ENCODE measurements at regions not wholly inside any gene's neighbourhood (a gene's known extent, or its start where the extent isn't known, plus 50 kb on each side); places are given as distances from the start of the nearest gene placed in this dataset.
A peak's percentile ranks its signal among the peaks of the same experiment; 100 is the strongest.

- peak; percentile 92 for DNase-seq (ENCODE audit: low read depth)
These were observed 218.2 kb downstream of the SH3BP4 start for GRCh38 chr2:235170016-235170415.

DNA sequence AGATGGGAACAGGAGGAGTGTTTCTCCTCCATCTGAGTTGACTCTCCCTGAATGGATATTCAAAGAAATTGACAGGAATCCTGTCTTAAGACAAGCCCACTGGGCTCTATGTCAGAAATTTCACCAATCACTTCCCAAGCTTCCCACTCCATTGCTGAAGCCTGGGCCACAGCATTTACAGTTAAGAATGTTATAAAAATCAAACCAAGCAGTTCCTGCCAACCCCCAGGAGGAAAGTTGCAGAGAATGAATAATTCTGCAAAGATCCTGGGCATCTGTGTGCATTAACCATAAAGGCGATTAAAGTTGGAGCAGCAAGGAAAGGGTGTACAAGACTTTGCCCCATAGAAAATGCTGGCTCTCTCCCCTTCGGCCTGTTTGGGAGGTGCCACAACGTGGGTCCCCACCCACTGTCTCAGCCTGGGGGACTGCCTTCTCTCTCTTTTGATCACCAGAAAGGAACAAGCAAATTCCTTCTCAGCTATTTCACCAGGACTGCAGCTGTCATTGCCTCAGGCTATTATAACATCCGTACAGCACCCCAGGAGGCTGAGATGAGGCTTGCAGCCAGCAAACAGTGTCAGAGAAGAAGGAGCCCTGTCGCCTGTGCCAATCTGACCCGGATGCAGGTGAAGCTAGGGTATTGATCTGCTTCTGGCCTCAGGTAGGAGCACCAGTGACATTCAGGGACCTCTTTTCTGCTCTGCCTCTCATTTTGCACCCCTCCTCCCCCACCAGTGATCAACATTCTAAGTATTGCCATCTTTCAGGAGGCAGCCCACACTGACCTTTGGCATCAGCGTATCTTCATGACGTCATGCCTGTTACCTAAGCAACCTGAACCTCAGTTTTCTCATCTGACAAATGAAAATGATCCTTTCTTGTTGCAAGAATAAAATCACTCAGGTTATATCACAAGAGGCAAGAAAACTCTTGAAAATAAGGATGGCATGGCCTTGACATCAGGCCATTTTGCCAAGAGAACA, 219.0 kb downstream of the SH3BP4 start:
- peak; percentile 98 for DNase-seq (ENCODE audit: low read depth)

- DNase-seq (ENCODE audit: low read depth) = peak; percentile 93
These were observed 219.8 kb downstream of the SH3BP4 start for GRCh38 chr2:235171550-235172031.

DNA sequence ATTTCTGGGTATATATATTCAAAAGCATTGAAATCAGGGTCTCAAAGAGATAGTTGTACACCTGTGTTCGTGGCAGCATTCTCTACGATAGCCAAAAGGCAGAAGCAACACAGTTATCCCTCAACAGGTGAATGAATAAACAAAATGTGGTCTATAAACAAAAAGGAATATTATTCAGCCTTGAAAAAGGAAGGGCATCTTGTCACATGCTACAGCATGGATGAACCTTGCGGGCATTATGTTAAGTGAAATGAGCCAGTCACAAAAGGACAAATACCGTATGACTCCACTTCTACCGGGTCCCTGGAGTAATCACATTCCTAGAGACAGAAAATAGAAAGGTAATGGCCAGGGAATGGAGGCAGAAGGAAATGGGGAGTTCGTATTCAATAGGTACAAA, 228.8 kb downstream of the SH3BP4 start:
- no peak for DNase-seq (ENCODE audit: low read depth)

DNA sequence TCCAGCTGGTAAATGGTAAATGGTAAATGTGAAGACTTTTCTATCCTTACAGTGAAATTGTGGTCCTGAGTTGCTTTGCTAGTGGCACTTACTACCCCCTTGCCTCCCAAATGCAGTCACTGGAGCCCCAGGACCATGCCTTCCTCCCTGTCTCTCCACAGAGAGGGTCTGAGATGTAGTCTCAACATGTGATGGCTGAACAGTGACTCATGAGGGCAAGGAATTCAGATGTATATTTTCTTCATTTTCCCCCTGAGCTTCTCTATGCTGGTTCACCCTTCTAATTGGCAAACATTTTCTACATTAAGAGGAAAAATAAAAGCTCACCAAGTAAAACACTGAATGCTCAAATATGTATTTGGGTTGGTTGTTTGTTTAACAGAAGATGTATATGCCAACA, 232.0 kb downstream of the SH3BP4 start:
- no peak for DNase-seq (ENCODE audit: low read depth)

DNA sequence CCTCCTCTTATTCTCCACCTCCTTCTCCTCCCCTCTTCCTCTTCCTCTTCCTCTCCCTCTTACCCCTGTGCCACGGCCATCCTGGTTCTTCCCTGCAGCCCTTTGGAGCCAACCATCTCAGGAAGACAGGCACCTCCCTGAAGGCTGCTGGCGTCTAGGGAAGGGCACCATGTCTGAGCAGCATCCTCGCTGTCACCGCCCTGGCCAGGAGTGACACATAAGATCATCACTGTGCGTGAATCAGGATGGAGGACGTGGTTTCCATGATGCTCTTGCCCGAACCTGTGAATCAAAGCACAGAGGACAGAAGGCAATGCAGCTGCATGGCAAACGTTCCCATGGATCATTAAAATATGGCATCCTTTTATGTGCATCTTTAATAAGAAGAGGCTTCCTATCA, 236.0 kb downstream of the SH3BP4 start:
- DNase-seq (ENCODE audit: low read depth) = no peak

DNA sequence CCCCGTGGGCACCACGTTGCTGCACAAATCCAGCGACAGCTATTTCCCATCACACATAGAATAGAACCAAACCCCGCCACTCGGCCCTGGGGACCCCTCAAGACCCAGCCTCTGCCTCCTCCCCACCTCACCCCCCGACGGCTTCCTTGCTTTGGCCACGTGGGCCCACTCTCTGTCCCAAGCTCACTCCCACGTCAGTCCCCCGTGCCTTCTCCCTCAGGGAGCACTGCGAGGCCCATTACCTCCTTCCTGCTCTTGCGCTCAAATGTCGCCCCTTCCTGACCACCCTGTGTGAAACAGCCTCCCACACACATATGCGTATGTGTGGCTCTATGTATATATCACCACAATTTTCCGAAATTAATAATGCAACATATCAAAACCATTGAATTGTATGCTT, 239.7 kb downstream of the SH3BP4 start:
- DNase-seq (ENCODE audit: low read depth) = no peak

GRCh38 chr2:235191978-235192377, 240.2 kb downstream of the SH3BP4 start:
- DNase-seq (ENCODE audit: low read depth) = no peak

- DNase-seq (ENCODE audit: low read depth) = no peak
These were observed 242.5 kb downstream of the SH3BP4 start for GRCh38 chr2:235194351-235194750.

DNA sequence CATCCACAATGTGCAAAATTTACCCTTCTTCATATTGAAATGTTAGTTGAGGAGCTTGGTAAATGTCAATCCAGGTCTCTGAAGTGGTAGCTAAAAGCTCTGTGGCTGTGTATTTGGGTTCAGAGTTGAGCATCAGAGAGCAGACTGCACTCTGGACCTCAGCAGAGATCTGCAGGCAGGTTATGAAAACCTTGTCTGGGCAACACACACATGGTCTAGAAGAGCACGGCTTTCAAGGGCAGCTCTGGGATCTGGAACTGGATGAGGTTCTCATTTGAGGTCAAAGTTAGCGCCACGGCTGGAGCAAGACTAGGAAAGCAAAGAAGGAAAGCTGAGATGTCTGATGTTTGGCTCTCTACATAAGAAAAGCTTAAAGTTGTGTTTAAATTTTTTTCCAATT, 243.0 kb downstream of the SH3BP4 start:
- no peak for DNase-seq (ENCODE audit: low read depth)

DNA sequence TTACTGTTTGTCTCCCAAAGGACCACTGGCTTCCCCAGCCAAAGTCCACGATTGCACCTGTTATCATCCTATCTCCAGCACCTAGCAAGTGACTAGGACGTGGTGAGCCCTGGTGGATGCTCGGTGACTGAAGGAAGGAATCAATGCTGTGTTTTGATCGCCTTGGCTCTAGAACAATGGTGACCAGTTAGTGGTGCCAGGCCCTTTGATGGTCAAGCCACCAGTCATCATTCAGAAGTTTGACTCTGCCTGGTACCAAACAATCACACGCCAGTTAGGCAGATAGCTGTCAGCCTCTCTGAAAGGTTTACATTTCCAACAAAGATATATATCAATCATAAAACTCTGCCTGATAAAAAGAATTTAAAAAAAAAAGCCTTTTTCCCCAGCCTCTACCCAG, 244.1 kb downstream of the SH3BP4 start:
- DNase-seq (ENCODE audit: low read depth) = no peak

- no peak for DNase-seq (ENCODE audit: low read depth)
These were observed 247.3 kb downstream of the SH3BP4 start for GRCh38 chr2:235199128-235199527.

DNA sequence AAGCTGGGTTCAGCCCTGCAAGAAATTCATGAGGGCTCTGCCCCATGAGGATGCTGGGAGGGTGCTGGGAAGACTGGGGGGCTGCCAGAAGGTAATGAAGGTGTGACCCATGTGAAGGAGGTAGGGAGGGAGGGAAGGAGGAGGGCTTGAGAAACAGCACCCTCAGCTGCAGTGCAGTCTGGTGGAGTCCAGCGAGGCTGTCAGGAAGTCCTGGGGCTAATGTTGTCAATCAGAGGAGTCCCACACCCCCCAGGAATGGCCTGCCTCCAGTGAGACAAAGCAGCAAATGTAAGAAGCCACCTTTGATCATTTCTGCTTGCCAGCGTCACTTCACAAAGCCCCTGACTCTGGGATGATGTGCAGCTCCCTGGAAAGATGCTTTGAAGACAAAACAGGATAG, 248.4 kb downstream of the SH3BP4 start:
- no peak for DNase-seq (ENCODE audit: low read depth)

- no peak for DNase-seq (ENCODE audit: low read depth)
These were observed 249.9 kb downstream of the SH3BP4 start for GRCh38 chr2:235201756-235202155.

- no peak for DNase-seq (ENCODE audit: low read depth)
These were observed 253.1 kb downstream of the SH3BP4 start for GRCh38 chr2:235204948-235205347.

DNA sequence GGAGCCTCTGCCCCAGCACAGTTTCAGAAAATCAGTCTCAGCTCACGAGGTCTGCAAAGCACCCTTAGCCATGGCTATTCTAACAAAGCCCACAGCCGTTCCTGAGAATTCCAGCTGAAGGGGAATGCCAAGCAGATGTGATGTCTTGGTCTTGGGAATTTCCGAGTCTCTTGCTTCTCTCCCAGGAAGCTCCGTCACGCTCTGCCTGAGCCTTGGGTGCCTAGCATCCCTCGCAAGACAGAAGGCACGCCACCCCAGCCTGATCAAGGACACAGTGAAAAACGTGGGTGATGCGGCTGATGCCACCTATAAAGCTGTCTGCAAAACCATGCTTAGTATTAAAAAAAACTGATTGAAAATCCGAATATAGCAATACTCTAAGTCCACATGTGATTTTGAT, 254.6 kb downstream of the SH3BP4 start:
- peak; percentile 17 for DNase-seq (ENCODE audit: low read depth)

DNA sequence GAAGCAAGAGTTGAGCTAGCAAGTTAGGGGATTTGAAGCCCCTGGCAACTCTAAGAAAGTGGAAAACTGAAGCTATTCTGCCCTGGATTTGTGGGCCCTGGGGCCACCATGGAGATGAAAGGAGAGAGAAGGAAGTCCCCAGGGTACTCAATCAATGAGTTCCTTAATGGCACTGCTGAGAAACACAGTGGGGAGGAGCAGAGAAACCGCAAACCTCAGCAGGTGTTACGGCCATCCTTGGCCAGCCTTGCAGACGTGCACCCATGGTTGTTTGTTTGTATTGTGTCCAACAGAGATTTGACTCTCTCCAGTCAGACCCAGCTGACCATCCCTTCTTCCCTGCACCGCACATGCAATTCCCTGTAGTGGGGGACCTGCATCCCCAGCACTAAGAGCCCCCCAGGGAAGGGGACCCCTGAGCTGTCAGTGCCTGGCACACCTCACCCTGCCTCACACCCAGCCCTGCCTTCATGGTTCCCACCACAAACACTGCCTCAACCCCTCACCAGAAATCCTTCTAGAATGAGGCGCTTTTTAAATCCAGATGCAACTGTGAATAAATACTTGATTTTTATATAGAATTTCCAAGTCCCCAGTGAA, 255.3 kb downstream of the SH3BP4 start:
- DNase-seq (ENCODE audit: low read depth) = peak; percentile 19

DNA sequence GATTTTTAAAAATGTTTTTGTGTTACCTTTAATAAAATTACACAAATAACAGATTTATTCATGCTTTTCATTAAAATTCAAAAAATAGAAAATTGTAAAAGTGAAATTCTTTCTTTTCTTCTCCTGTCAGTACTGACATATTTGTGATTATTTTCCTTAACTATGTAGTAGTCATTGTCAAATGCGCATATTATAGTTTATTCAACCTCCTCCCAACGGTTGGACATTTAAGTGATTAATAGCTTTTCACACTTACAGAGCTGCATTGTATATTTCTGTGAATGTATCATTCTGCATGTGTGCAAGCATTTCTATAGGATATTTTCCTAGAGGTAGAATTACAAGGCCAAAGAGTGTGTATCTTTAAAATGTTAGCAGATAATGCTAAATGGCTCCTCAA, 259.2 kb downstream of the SH3BP4 start:
- no peak for DNase-seq (ENCODE audit: low read depth)

DNA sequence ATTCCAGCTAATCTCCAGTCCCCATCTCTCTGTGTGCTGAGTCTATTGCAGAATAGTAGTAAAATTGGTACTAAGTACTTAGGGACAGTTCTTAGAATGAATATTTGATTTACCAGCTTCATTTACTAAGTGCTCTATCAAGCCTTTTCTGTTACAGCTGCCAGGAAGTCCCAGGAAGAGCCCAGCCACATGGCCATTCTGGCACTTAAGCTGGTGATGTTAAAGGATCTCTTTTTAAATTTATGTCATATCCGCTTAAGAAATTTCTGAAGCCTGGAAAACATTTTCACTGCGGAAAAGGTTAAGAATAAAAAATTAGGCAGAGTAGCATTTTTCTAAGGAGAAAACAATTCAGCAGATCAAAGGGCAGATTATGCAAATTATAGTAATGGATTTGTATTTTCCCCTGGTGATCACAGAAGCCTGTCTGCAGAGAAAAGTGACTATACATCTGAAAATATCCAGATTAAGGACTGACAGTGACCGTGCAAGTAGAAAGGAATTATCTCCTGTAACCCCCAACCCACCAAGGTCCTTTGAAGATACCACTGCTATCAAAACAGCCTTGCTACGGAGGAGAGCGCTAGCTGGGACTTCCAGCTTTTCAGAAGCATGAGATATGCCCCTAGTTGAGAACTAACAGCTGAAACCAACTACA, 260.8 kb downstream of the SH3BP4 start:
- DNase-seq (ENCODE audit: low read depth) = no peak

DNA sequence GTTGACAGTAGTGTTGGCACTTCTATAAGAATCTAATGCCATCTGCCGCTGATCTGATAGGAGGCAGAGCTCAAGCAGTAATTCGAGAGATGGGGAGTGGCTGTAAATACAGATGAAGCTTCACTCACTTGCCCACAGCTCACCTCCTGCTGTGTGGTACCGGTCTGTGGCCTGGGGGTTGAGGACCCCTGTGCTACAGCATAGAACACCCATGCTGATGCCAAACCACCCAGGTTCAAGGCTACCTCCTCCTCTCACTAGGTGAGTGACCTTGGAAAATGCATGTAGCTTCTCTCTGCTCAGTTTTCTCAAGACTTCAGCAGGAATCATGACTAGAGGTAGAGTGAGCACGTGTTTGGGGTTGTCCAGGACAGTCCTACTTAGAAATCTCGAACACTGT, 263.4 kb downstream of the SH3BP4 start:
- DNase-seq (ENCODE audit: low read depth) = no peak

GRCh38 chr2:235216901-235217300, 265.1 kb downstream of the SH3BP4 start:
- DNase-seq (ENCODE audit: low read depth) = no peak

DNA sequence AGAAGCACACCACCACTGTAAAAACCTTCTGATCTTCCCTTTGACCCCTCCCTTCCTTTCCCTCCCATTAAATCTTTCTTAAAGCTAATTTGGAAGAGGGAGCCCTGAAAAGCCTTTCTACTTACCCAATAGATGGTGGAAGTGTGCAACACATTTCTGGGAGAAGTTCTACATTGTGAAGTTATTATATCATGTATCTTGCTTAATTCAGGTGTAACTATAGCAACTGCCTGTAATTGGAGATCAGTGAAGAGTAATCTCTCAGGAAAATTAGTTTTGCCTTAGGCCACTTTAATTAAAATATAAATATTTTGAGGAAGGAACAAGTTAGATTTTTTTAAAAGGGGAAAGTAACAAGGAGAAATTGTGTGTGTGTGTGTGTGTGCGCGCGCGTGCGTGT, 266.0 kb downstream of the SH3BP4 start:
- no peak for DNase-seq (ENCODE audit: low read depth)

- DNase-seq (ENCODE audit: low read depth) = no peak
These were observed 266.7 kb downstream of the SH3BP4 start for GRCh38 chr2:235218486-235218907.

Data from RPMI7951 (cell line).